ENCODE measurements at regions not wholly inside any gene's neighbourhood (a gene's known extent, or its start where the extent isn't known, plus 50 kb on each side); places are given as distances from the start of the nearest gene placed in this dataset.
"Not testable (repeated sequence)": the region's sequence is repeated elsewhere in the genome, so short reads cannot be mapped to it uniquely, and the experiment has no call there.

GRCh38 chr16:29194185-29194844, 209.5 kb downstream of the LAT start:
- not testable (repeated sequence) for H3K27me3 ChIP-seq (ENCODE audit: insufficient read depth, low read length); H3K27ac ChIP-seq (ENCODE audit: low read depth, low read length)

GRCh38 chr16:29193634-29194033, 208.8 kb downstream of the LAT start:
- H3K27ac ChIP-seq (ENCODE audit: low read depth, low read length); H3K4me1 ChIP-seq (ENCODE audit: insufficient read depth, low read length); H3K36me3 ChIP-seq (ENCODE audit: insufficient read depth, low read length); H3K27me3 ChIP-seq (ENCODE audit: insufficient read depth, low read length); H3K4me3 ChIP-seq (ENCODE audit: low read length); H3K9me3 ChIP-seq (ENCODE audit: insufficient read depth, low read depth, low read length); H3K9ac ChIP-seq (ENCODE audit: low read depth, low read length): not testable (repeated sequence)
- 92% methylated on average over 13 of the region's 13 CpGs for WGBS

More at GRCh38 chr16:29194185-29194844, 209.5 kb downstream of the LAT start:
- H3K36me3 ChIP-seq (ENCODE audit: insufficient read depth, low read length); H3K4me3 ChIP-seq (ENCODE audit: low read length); H3K9me3 ChIP-seq (ENCODE audit: insufficient read depth, low read depth, low read length); H3K4me1 ChIP-seq (ENCODE audit: insufficient read depth, low read length); H3K9ac ChIP-seq (ENCODE audit: low read depth, low read length): not testable (repeated sequence)
- 92% methylated on average over 13 of the region's 21 CpGs for WGBS

GRCh38 chr16:29193248-29193574, 208.4 kb downstream of the LAT start:
- H3K4me1 ChIP-seq (ENCODE audit: insufficient read depth, low read length); H3K4me3 ChIP-seq (ENCODE audit: low read length); H3K9me3 ChIP-seq (ENCODE audit: insufficient read depth, low read depth, low read length); H3K27ac ChIP-seq (ENCODE audit: low read depth, low read length); H3K9ac ChIP-seq (ENCODE audit: low read depth, low read length); H3K36me3 ChIP-seq (ENCODE audit: insufficient read depth, low read length); H3K27me3 ChIP-seq (ENCODE audit: insufficient read depth, low read length): not testable (repeated sequence)
- 92% methylated on average over 14 of the region's 14 CpGs for WGBS

GRCh38 chr16:29192329-29193247, 207.7 kb downstream of the LAT start:
- H3K27me3 ChIP-seq (ENCODE audit: insufficient read depth, low read length), result no peaks in the 10 kb centered on the region
- WGBS, result 91% methylated on average over 17 of the region's 17 CpGs
- H3K36me3 ChIP-seq (ENCODE audit: insufficient read depth, low read length), result no peaks in the 10 kb centered on the region
- H3K27ac ChIP-seq (ENCODE audit: low read depth, low read length), result no peak overlapping the region
- H3K9me3 ChIP-seq (ENCODE audit: insufficient read depth, low read depth, low read length), result no peaks in the 10 kb centered on the region
- no peak overlapping the region for H3K4me3 ChIP-seq (ENCODE audit: low read length)
- no peaks in the 10 kb centered on the region for H3K4me1 ChIP-seq (ENCODE audit: insufficient read depth, low read length)
- no peak overlapping the region for H3K9ac ChIP-seq (ENCODE audit: low read depth, low read length)

GRCh38 chr16:29191636-29192180, 206.9 kb downstream of the LAT start:
- H3K4me3 ChIP-seq (ENCODE audit: low read length); H3K9ac ChIP-seq (ENCODE audit: low read depth, low read length); H3K4me1 ChIP-seq (ENCODE audit: insufficient read depth, low read length); H3K27ac ChIP-seq (ENCODE audit: low read depth, low read length); H3K9me3 ChIP-seq (ENCODE audit: insufficient read depth, low read depth, low read length); H3K36me3 ChIP-seq (ENCODE audit: insufficient read depth, low read length); H3K27me3 ChIP-seq (ENCODE audit: insufficient read depth, low read length): not testable (repeated sequence)
- WGBS, result 94% methylated on average over 12 of the region's 12 CpGs

GRCh38 chr16:29190553-29191431, 205.9 kb downstream of the LAT start:
- WGBS, result 94% methylated on average over 10 of the region's 19 CpGs
- not testable (repeated sequence) for H3K9ac ChIP-seq (ENCODE audit: low read depth, low read length); H3K27me3 ChIP-seq (ENCODE audit: insufficient read depth, low read length); H3K27ac ChIP-seq (ENCODE audit: low read depth, low read length); H3K36me3 ChIP-seq (ENCODE audit: insufficient read depth, low read length); H3K4me1 ChIP-seq (ENCODE audit: insufficient read depth, low read length); H3K4me3 ChIP-seq (ENCODE audit: low read length); H3K9me3 ChIP-seq (ENCODE audit: insufficient read depth, low read depth, low read length)

GRCh38 chr16:29188806-29189205, 204.0 kb downstream of the LAT start:
- H3K9me3 ChIP-seq (ENCODE audit: insufficient read depth, low read depth, low read length); H3K4me1 ChIP-seq (ENCODE audit: insufficient read depth, low read length); H3K9ac ChIP-seq (ENCODE audit: low read depth, low read length); H3K4me3 ChIP-seq (ENCODE audit: low read length); H3K36me3 ChIP-seq (ENCODE audit: insufficient read depth, low read length); H3K27ac ChIP-seq (ENCODE audit: low read depth, low read length); H3K27me3 ChIP-seq (ENCODE audit: insufficient read depth, low read length): not testable (repeated sequence)
- WGBS, result 91% methylated on average over 9 of the region's 9 CpGs

- H3K4me3 ChIP-seq (ENCODE audit: low read length); H3K27ac ChIP-seq (ENCODE audit: low read depth, low read length); H3K9ac ChIP-seq (ENCODE audit: low read depth, low read length); H3K27me3 ChIP-seq (ENCODE audit: insufficient read depth, low read length); H3K9me3 ChIP-seq (ENCODE audit: insufficient read depth, low read depth, low read length); H3K36me3 ChIP-seq (ENCODE audit: insufficient read depth, low read length); H3K4me1 ChIP-seq (ENCODE audit: insufficient read depth, low read length): not testable (repeated sequence)
- 95% methylated on average over 35 of the region's 35 CpGs for WGBS
Measured at GRCh38 chr16:29186306-29187220, 201.7 kb downstream of the LAT start.

- not testable (repeated sequence) for H3K4me1 ChIP-seq (ENCODE audit: insufficient read depth, low read length)
Measured at GRCh38 chr16:29185872-29186271, 201.0 kb downstream of the LAT start.

GRCh38 chr16:29184738-29185438, 200.0 kb downstream of the LAT start:
- H3K4me1 ChIP-seq (ENCODE audit: insufficient read depth, low read length); H3K36me3 ChIP-seq (ENCODE audit: insufficient read depth, low read length); H3K27me3 ChIP-seq (ENCODE audit: insufficient read depth, low read length); H3K9ac ChIP-seq (ENCODE audit: low read depth, low read length); H3K27ac ChIP-seq (ENCODE audit: low read depth, low read length); H3K4me3 ChIP-seq (ENCODE audit: low read length); H3K9me3 ChIP-seq (ENCODE audit: insufficient read depth, low read depth, low read length): not testable (repeated sequence)
- 93% methylated on average over 39 of the region's 41 CpGs for WGBS

More at GRCh38 chr16:29185872-29186271, 201.0 kb downstream of the LAT start:
- WGBS, result 93% methylated on average over 4 of the region's 9 CpGs
- not testable (repeated sequence) for H3K9me3 ChIP-seq (ENCODE audit: insufficient read depth, low read depth, low read length); H3K4me3 ChIP-seq (ENCODE audit: low read length); H3K36me3 ChIP-seq (ENCODE audit: insufficient read depth, low read length); H3K27ac ChIP-seq (ENCODE audit: low read depth, low read length); H3K27me3 ChIP-seq (ENCODE audit: insufficient read depth, low read length); H3K9ac ChIP-seq (ENCODE audit: low read depth, low read length)
